ENCODE measurements at regions not wholly inside any gene's neighbourhood (a gene's known extent, or its start where the extent isn't known, plus 50 kb on each side); places are given as distances from the start of the nearest gene placed in this dataset.

DNA sequence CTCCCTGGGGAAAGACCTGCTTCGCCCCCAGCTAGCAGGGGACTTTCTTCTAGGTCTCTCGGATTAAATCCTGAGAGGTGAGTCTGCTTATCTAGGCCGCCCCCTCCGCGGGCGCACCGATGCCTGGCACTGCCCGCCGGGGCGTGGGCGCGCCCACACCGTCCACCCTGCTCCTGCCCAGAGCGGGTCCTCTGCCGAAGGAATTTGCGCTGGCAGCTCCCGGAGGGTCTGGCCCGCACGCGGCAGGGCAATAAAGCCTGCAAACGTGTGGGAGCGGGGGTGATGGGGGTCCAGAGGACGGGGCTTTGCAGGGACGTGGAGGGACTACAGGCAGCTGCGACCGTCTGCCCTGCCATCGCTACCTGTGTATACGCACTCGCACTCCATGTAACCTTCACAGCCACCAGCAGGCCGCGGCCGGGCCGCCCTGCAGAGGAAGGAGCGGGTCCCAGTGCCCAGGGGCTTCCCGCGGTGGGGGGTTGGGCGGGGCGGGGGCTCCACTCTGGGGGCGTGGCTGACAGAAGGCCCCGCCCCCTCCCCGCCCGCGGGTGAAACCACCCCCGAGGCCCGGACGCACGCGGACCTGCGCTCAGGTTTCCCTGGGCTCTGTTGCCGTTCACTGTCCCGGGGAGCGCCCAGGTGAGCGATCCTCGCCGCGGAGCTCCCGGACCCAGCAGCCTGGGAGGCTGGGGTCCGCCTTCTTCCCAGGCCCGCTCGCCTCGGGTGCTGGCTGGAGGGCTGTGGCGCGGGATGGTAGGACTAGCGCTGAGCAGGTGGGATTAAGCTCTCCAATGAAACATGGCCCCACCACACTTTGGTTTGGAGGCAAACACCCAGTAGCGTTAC lies 174.5 kb upstream of the HS6ST1 start:
- intact Hi-C loops (cut with micrococcal nuclease) = no loop called here

More for the DNA sequence above, 174.5 kb upstream of the HS6ST1 start:
- Histone ChIP-seq H4K20me1 (replicated peaks; ENCODE audit: control insufficient read depth, insufficient read depth, low read length) (peaks cover 11% of the 10 kb centered on the region; the same call in 1 of the 2 replicates), H3K27me3 (ENCODE audit: control insufficient read depth in 2 of 2, insufficient read depth in 2 of 2, low read length in 2 of 2) (peaks cover 0 to 45% of the 10 kb centered on the region in 2 experiments; a peak in 2 of 5 replicates), H3K27ac (ENCODE audit: extremely low read depth, low read depth, low read length) (no peak overlapping the region), H3K4me3 (no peak overlapping the region), H3K9me1 (ENCODE audit: control insufficient read depth, insufficient read depth, low read length) (peaks cover 2% of the 10 kb centered on the region), H3K9ac (ENCODE audit: insufficient read depth in 1 of 2, low read depth in 2 of 2, low read length in 2 of 2) (no peak overlapping the region), H2AFZ (ENCODE audit: low read depth, low read length) (no peak overlapping the region), H3K36me3 (ENCODE audit: control insufficient read depth, insufficient read depth, low read length) (no peaks in the 10 kb centered on the region), H3K9me3 (replicated peaks; ENCODE audit: control insufficient read depth, insufficient read depth, low read depth, low read length) (no peaks in the 10 kb centered on the region), H3K4me2 (ENCODE audit: insufficient read depth, low read length) (no peak overlapping the region), H3K79me2 (ENCODE audit: control insufficient read depth, insufficient read depth, low read length) (no peaks in the 10 kb centered on the region), H3K4me1 (replicated peaks in 1 of 2; ENCODE audit: control insufficient read depth in 2 of 2, insufficient read depth in 2 of 2, low read length in 2 of 2) (peaks cover 0 to 9% of the 10 kb centered on the region in 2 experiments; a peak in 2 of 5 replicates)
- in situ Hi-C loops (cut with MboI) = no loop called here
- ChIA-PET CTCF (ENCODE audit: low intra/inter-chr PET ratio) (no interaction called here), POLR2A (no interaction called here)
- DNase-seq (ENCODE audit: extremely low read depth in 1 of 4, low spot score in 3 of 4) = peak in 2 of 4 experiments; percentile 46 to 49
- TF ChIP-seq, protein P1, sequence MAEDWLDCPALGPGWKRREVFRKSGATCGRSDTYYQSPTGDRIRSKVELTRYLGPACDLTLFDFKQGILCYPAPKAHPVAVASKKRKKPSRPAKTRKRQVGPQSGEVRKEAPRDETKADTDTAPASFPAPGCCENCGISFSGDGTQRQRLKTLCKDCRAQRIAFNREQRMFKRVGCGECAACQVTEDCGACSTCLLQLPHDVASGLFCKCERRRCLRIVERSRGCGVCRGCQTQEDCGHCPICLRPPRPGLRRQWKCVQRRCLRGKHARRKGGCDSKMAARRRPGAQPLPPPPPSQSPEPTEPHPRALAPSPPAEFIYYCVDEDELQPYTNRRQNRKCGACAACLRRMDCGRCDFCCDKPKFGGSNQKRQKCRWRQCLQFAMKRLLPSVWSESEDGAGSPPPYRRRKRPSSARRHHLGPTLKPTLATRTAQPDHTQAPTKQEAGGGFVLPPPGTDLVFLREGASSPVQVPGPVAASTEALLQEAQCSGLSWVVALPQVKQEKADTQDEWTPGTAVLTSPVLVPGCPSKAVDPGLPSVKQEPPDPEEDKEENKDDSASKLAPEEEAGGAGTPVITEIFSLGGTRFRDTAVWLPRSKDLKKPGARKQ (CRISPR knock-in tag; IDR thresholded peaks at IDR 0.05) = no peak
- TF ChIP-seq SAFB (IDR thresholded peaks at IDR 0.05; ENCODE audit: borderline replicate concordance, low read depth, low read length) = no peak
- TF ChIP-seq SMARCB1 (IDR thresholded peaks at IDR 0.05; ENCODE audit: insufficient read length, low read depth) = no peak
- TF ChIP-seq COPS2 (conservative IDR thresholded peaks at IDR 0.05) = no peak
- no peak for FAIRE-seq
- ATAC-seq = peak; percentile 60; the same call in 2 of the 3 replicates
- BruUV-seq (replicated peaks) = no TSS peak
- WGBS (ENCODE audit: insufficient coverage, low coverage, missing lambda C conversion rate) = 48% methylated on average over 29 of the region's 65 CpGs
